Fibroblast of villous mesenchyme (primary cell): ENCODE measurements at regions not wholly inside any gene's neighbourhood (a gene's known extent, or its start where the extent isn't known, plus 50 kb on each side); places are given as distances from the start of the nearest gene placed in this dataset.

Source experiments
- DNase-seq: peaks from one replicate; pipeline ENCODE4 v3.0.0-alpha.2; 2010; ENCODE audit warnings: low read depth
- H3K4me3 ChIP-seq: 2 replicates; pipeline ENCODE4 v1.5.1; 2011; ENCODE audit warnings: low read depth, mild to moderate bottlenecking, low read length
- CTCF ChIP-seq: IDR thresholded peaks from 2 replicates; pipeline ENCODE4 v1.5.1; 2012; ENCODE audit warnings: low read depth, mild to moderate bottlenecking, low read length; ENCODE audit not compliant: insufficient read depth

DNA sequence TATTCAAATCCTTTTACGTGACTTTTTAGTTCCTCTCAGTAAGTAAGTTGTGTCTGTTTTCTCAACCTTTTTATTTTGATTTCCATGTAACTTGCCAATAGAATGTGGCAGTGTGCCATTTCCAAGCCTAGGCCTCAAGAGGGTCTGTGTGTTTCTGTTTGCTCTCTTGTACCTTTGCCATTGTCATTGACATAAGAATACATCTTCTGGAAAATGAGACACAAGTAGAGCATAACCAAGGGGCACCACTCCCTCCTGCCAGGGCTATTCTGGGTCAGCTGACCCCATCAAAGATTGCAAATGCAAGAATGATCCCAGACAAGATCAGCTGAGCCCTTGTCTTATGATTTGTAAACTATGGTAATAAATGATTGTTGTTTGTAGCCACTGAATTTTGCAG is 524.0 kb downstream of the IPMK start:
- no peak for TF ChIP-seq CTCF
- H3K4me3 ChIP-seq: no peak overlapping the region
- no peak for DNase-seq

GRCh38 chr10:57741751-57742150 is 525.9 kb downstream of the IPMK start:
- H3K4me3 ChIP-seq: no peak overlapping the region
- no peak for TF ChIP-seq CTCF
- no peak for DNase-seq

- no peak overlapping the region for H3K4me3 ChIP-seq
- no peak for DNase-seq
- TF ChIP-seq CTCF: no peak
Observed at GRCh38 chr10:57723305-57723704, 544.4 kb downstream of the IPMK start.

DNA sequence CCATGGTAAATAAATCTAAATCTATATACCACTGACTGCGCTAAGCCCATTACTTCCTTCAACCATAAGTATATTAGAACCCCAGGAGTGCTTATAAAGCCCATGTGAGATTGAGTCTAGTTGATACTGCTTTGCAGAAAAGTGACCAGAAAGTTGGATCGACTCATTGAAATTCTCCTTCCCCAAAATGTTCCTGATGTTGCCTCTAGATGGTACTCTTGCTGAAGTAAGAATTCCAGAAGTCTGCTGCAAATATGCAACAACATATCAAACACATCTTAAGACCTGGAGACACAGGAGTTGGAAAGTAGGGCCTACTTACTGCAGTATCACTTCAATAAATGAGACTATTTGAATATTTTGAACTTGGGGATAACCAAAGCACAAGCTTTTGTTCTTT is 550.8 kb downstream of the IPMK start:
- peak; percentile 61 for TF ChIP-seq CTCF
- H3K4me3 ChIP-seq: no peak overlapping the region
- peak; percentile 42 for DNase-seq

DNA sequence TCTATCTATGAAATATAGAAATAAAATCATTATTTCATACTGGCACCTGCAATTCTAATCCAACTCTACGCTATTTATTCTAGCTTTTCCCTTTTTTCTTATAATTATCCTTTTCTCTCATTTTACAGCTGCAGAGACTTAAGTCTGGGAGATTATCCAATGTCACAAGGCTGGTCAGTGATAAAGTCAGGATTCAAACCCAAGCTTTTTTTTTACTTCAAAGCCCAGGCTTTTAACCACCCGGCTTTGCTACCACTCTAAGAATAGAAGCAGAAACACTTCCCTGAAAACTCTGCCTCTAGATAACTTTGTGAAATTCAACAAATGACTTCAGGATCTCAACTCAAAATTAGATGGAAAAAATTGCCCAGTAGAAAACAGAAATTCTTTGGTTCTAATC is 552.5 kb downstream of the IPMK start:
- no peak for TF ChIP-seq CTCF
- no peak overlapping the region for H3K4me3 ChIP-seq
- DNase-seq: no peak

GRCh38 chr10:57707300-57707658 is 560.4 kb downstream of the IPMK start:
- no peak overlapping the region for H3K4me3 ChIP-seq
- DNase-seq: no peak
- TF ChIP-seq CTCF: no peak

DNA sequence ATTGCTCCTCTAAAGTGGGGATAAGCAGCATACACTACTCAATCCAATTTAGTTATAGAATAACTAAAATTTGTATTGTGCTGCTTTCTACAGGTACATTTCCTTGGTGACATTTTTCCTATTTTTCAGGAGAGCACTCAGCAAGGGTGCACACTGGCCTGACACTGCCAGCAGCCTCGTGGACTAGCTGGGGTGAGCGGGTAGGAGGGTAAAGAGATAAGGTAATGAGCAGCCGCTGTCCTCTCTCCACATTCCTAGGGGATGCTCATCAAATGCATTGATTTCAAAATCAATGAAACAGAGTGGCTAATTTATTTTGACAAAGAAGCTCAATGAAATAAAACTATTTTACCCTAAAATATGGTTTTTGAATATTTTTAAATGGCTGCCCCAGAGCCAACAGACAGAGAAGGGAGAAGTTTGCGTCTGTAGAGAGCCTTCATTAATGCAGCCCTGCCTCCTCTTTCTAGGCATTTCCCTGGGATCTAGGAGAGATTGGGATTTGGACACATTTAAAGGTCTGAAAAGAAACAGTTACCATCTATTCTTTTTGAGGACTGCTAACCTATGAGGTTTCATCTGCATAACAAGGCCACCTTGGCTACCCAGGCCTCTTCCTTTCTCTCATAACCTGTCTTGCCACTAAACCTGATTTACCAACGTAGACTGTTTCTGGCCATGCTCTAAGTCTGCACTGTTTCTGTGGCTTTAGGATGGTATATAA is 561.0 kb downstream of the IPMK start:
- no peak for TF ChIP-seq CTCF
- DNase-seq: no peak
- H3K4me3 ChIP-seq: no peak overlapping the region
